ENCODE measurements at regions not wholly inside any gene's neighbourhood (a gene's known extent, or its start where the extent isn't known, plus 50 kb on each side); places are given as distances from the start of the nearest gene placed in this dataset.

DNA sequence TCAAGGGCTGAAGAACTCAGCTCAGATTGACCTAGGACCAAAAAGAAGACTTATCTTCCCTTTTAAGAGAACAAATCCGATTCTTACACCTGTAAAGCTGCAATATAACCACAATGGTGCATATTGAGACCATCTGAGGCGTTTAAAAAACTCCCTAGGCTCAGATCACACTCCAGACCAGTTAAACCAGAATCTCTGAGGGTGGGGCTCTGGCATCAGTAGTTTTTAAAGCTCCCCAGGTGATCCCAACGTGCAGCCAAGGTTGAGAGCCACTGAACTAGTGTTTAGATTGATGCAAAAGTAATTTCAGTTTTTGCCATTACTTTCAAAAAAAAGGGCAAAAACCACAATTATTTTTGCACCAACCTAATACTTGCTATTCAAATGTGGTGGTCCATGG is 73.9 kb upstream of the GPM6B start:
- no peak overlapping the region for H3K4me3 ChIP-seq (ENCODE audit: control insufficient read depth, low read depth, low read length)
- TF ChIP-seq, protein P1, sequence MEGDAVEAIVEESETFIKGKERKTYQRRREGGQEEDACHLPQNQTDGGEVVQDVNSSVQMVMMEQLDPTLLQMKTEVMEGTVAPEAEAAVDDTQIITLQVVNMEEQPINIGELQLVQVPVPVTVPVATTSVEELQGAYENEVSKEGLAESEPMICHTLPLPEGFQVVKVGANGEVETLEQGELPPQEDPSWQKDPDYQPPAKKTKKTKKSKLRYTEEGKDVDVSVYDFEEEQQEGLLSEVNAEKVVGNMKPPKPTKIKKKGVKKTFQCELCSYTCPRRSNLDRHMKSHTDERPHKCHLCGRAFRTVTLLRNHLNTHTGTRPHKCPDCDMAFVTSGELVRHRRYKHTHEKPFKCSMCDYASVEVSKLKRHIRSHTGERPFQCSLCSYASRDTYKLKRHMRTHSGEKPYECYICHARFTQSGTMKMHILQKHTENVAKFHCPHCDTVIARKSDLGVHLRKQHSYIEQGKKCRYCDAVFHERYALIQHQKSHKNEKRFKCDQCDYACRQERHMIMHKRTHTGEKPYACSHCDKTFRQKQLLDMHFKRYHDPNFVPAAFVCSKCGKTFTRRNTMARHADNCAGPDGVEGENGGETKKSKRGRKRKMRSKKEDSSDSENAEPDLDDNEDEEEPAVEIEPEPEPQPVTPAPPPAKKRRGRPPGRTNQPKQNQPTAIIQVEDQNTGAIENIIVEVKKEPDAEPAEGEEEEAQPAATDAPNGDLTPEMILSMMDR (conservative IDR thresholded peaks at IDR 0.05; ENCODE audit: control insufficient read depth, insufficient read depth, low read depth, low read length) = no peak
- DNase-seq (ENCODE audit: low read depth) = no peak

DNA sequence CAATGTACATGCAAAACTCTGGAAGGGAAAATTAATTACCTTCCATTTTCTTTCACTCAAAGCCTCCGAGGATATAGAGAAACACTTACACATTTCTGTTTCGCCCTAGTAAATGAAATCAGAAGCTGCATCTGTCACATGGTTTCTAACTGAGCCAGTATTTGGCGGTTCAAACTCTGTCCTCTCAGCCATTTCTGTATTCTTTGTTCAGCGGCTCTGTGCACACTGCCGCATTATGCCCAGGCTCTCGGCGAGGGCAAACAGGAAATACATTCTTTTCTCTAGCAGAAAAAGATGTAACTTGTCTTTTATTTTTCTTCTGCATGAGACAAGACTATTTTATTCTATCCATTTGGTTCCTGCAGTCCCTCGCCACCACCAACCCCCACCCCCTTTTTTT is 71.4 kb upstream of the GPM6B start:
- no peak for DNase-seq (ENCODE audit: low read depth)
- no peak overlapping the region for H3K4me3 ChIP-seq (ENCODE audit: control insufficient read depth, low read depth, low read length)
- TF ChIP-seq, protein P1 (conservative IDR thresholded peaks at IDR 0.05; ENCODE audit: control insufficient read depth, insufficient read depth, low read depth, low read length) = no peak

DNA sequence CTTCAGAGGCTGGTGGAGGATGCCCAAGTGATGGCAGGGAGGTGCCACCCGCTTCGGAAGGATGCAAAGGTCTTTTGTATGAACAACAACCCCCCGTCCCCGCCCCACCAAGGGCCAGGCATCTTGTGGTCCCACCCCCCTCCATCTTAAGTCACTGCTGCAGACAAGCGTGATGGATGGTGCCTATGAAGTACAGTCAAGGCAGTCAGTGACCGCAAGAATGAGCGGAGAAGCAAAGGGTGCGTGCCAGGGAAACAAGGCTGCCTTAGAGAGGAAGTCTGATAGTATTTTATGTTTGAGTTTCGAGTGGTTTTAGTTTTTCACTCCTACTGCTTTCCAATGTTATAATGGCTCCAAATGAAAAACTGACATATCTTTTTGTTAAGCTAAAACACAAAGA is 68.7 kb upstream of the GPM6B start:
- H3K4me3 ChIP-seq (ENCODE audit: control insufficient read depth, low read depth, low read length) = no peak overlapping the region
- TF ChIP-seq, protein P1 (conservative IDR thresholded peaks at IDR 0.05; ENCODE audit: control insufficient read depth, insufficient read depth, low read depth, low read length) = no peak
- no peak for DNase-seq (ENCODE audit: low read depth)

DNA sequence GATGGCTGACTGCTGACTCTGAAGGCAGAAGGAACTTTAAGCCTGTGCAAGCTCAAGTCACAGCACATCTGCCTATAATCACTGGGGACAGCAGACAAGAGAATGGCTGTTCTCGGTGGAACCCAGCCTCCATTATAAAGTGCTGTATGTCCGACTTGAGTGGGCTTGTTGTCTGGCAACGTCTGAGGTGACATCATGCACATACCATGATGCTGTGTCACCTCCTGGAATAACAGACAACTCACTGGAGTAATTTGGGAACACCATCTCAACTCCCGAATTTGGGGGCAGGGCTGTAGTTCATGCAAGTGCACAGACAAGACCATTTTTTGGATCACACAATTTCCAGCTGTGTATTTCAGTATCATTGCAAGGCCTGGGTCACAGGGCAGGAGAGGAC is 59.8 kb upstream of the GPM6B start:
- TF ChIP-seq, protein P1 (conservative IDR thresholded peaks at IDR 0.05; ENCODE audit: control insufficient read depth, insufficient read depth, low read depth, low read length) = no peak

DNA sequence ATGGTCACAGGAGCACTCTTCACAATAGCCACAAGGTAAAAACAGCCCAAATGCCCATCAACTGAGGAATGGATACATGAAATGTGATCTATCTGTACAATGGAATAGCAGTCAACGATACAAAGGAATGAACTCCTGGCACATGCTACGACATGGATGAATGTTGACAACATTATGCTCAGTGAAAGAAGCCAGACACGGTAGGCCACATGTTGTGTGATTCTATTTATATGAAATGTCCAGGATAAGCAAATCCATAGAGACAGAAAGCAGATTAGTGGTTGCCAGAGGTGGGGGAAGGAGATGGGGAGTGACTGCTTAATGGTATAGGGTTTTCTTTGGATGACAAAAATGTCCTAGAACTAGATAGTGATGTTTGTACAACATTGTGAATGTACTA is 58.7 kb upstream of the GPM6B start:
- TF ChIP-seq, protein P1 (conservative IDR thresholded peaks at IDR 0.05; ENCODE audit: control insufficient read depth, insufficient read depth, low read depth, low read length) = no peak
- no peak overlapping the region for H3K4me3 ChIP-seq (ENCODE audit: control insufficient read depth, low read depth, low read length)
- DNase-seq (ENCODE audit: low read depth) = no peak

More for the DNA sequence above, 59.8 kb upstream of the GPM6B start:
- peak; percentile 93 for DNase-seq (ENCODE audit: low read depth)
- H3K4me3 ChIP-seq (ENCODE audit: control insufficient read depth, low read depth, low read length) = no peak overlapping the region

DNA sequence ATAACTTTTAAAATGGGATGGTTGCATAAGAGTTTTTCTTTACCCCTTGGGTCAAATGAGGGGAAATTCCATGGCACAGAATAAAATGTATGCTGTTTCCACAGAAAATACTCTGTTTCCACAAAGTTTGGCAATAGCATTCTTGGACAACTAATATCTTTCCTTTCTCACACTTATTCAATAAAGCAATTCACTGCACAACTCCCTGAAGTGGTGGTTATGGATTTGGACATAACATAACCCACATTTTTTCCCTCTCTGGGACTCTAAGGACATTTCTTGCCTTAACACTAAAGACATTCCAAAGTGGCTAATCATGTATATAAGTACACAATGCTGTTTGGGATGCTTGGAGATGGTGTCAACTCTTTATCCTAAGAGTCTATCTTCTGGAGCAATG is 51.7 kb upstream of the GPM6B start:
- TF ChIP-seq, protein P1 (conservative IDR thresholded peaks at IDR 0.05; ENCODE audit: control insufficient read depth, insufficient read depth, low read depth, low read length) = no peak
- peak; percentile 85 for DNase-seq (ENCODE audit: low read depth)
- H3K4me3 ChIP-seq (ENCODE audit: control insufficient read depth, low read depth, low read length) = no peak overlapping the region
